HAP-1 (cell line): ENCODE measurements at regions not wholly inside any gene's neighbourhood (a gene's known extent, or its start where the extent isn't known, plus 50 kb on each side); places are given as distances from the start of the nearest gene placed in this dataset.

Experiments used
- DNase-seq, 2 experiments: peaks; one replicate each; pipeline ENCODE4 v3.0.0-alpha.2; 2016 to 2020; ENCODE audit warnings: low spot score in 2 of 2
- H3K27me3 ChIP-seq: fragments of 250-450 bp; sonication (Bioruptor Pico); 2 replicates; pipeline ENCODE4 v1.5.1; 2020; ENCODE audit warnings: low read depth, mild to moderate bottlenecking, moderate library complexity
- H3K36me3 ChIP-seq: fragments of 250-450 bp; sonication (Bioruptor Pico); replicated peaks from 2 replicates; pipeline ENCODE4 v1.5.1; 2020; ENCODE audit warnings: mild to moderate bottlenecking
- H3K4me1 ChIP-seq: fragments of 250-450 bp; sonication (Bioruptor Pico); 2 replicates; pipeline ENCODE4 v1.5.1; 2020; ENCODE audit warnings: mild to moderate bottlenecking
- H3K4me3 ChIP-seq: fragments of 250-450 bp; sonication (Bioruptor Pico); 2 replicates; pipeline ENCODE4 v1.5.1; 2020; ENCODE audit warnings: mild to moderate bottlenecking, moderate library complexity
- H3K9me3 ChIP-seq: fragments of 250-450 bp; sonication (Bioruptor Pico); 2 replicates; pipeline ENCODE4 v1.5.1; 2020; ENCODE audit warnings: mild to moderate bottlenecking, moderate library complexity
- in situ Hi-C: fragments of 300-500 bp; cut with MboI; formaldehyde crosslinking; loops from 3 replicates; pipeline ENCODE4 v1.14.3; 2020; ENCODE audit warnings: low sequenced_read_pairs, inconsistent platforms, mixed read lengths

- H3K27me3 ChIP-seq = no peaks in the 10 kb centered on the region; the same call in 1 of the 2 replicates
- no peaks in the 10 kb centered on the region for H3K9me3 ChIP-seq
- DNase-seq = no peak
- in situ Hi-C loops = loop anchor here (25.0 kb wide), 1 partner anchor 811 kb away; no protein-coding TSS in a partner anchor
- no peak overlapping the region for H3K4me3 ChIP-seq
- H3K4me1 ChIP-seq = no peaks in the 10 kb centered on the region
- H3K36me3 ChIP-seq = no peaks in the 10 kb centered on the region
These were observed 143.2 kb downstream of the MCHR2 start for GRCh38 chr6:99850841-99851240.

GRCh38 chr6:99852031-99852430, 142.0 kb downstream of the MCHR2 start:
- no peak for DNase-seq
- Histone ChIP-seq H3K4me3 (no peak overlapping the region), H3K4me1 (no peaks in the 10 kb centered on the region), H3K27me3 (no peaks in the 10 kb centered on the region; the same call in 1 of the 2 replicates), H3K36me3 (no peaks in the 10 kb centered on the region), H3K9me3 (no peaks in the 10 kb centered on the region)
- in situ Hi-C loops = loop anchor here (25.0 kb wide), 1 partner anchor 810 kb away; no protein-coding TSS in a partner anchor

GRCh38 chr6:99867026-99867425, 127.0 kb downstream of the MCHR2 start:
- in situ Hi-C loops = loop anchor here (10.0 to 25.0 kb wide), 3 partner anchors 228 to 795 kb away; no protein-coding TSS in a partner anchor
- Histone ChIP-seq H3K4me1 (no peaks in the 10 kb centered on the region), H3K27me3 (peaks cover 9% of the 10 kb centered on the region)

GRCh38 chr6:99868074-99868702, 125.8 kb downstream of the MCHR2 start:
- peak; percentile 69 to 90 for DNase-seq
- Histone ChIP-seq H3K4me1 (no peaks in the 10 kb centered on the region), H3K4me3 (no peak overlapping the region), H3K36me3 (no peaks in the 10 kb centered on the region), H3K9me3 (no peaks in the 10 kb centered on the region), H3K27me3 (peaks cover 9% of the 10 kb centered on the region)
- in situ Hi-C loops = loop anchor here (10.0 to 25.0 kb wide), 3 partner anchors 227 to 794 kb away; no protein-coding TSS in a partner anchor

More at GRCh38 chr6:99867026-99867425, 127.0 kb downstream of the MCHR2 start:
- no peak for DNase-seq
- Histone ChIP-seq H3K4me3 (no peak overlapping the region), H3K36me3 (no peaks in the 10 kb centered on the region), H3K9me3 (no peaks in the 10 kb centered on the region)
